Vagina (tissue), 2 donors: ENCODE measurements at regions not wholly inside any gene's neighbourhood (a gene's known extent, or its start where the extent isn't known, plus 50 kb on each side); places are given as distances from the start of the nearest gene placed in this dataset.

Experiments
- DNase-seq, 2 donors: peaks; one replicate each; pipeline ENCODE4 v3.0.0-alpha.2; 2017; ENCODE audit errors: extremely low spot score in 2 of 2
- H3K27ac ChIP-seq: fragments of 200-600 bp; sonication (generic); one replicate; pipeline ENCODE4 v1.5.1; 2019
- H3K27me3 ChIP-seq: fragments of 200-600 bp; sonication (generic); one replicate; pipeline ENCODE4 v1.5.1; 2019
- H3K36me3 ChIP-seq, 2 donors: fragments of 200-600 bp; sonication (generic); one replicate each; pipeline ENCODE4 v1.5.1; 2017 to 2019
- H3K4me1 ChIP-seq: fragments of 200-600 bp; sonication (generic); one replicate; pipeline ENCODE4 v1.5.1; 2019
- H3K4me3 ChIP-seq, 2 donors: fragments of 200-600 bp; sonication (generic); 1 replicate in 1 of 2; 2 replicates in 1 of 2; pipeline ENCODE4 v1.5.1; 2016 to 2019
- H3K9me3 ChIP-seq: fragments of 200-600 bp; sonication (generic); one replicate; pipeline ENCODE4 v1.5.1; 2019
- POLR2A ChIP-seq, 2 donors: fragments of 450-650 bp; IDR thresholded peaks; one replicate each; pipeline ENCODE4 v1.6.1; 2017; ENCODE audit warnings: antibody characterized with exemption in 2 of 2, mild to moderate bottlenecking in 2 of 2, moderate library complexity in 2 of 2
- POLR2AphosphoS5 ChIP-seq, 2 donors: sonication (generic); formaldehyde crosslinking; IDR thresholded peaks; one replicate each; pipeline ENCODE4 v1.9.0; 2017; ENCODE audit warnings: antibody characterized with exemption in 2 of 2, mild to moderate bottlenecking in 2 of 2, low read depth in 1 of 2; ENCODE audit not compliant: insufficient read depth in 1 of 2
- intact Hi-C: fragments of 100-400 bp; cut with DNase I; formaldehyde crosslinking; loops from one replicate; pipeline ENCODE4 v1.15.1; 2023
- TF ChIP-seq, protein P1 (sequence below), 3 experiments: fragments of 450-650 bp in 2 of 3; fragments of 200-600 bp in 1 of 3; sonication (generic) in 1 of 3; IDR thresholded peaks; one replicate each; pipeline ENCODE4 v1.5.1; 2017 to 2019; ENCODE audit warnings: antibody characterized with exemption in 3 of 3, mild to moderate bottlenecking in 2 of 3, moderate library complexity in 2 of 3

- no peaks in the 10 kb centered on the region for H3K36me3 ChIP-seq
- no peak overlapping the region for H3K27ac ChIP-seq
- H3K4me3 ChIP-seq, result no peak overlapping the region
- no peak for DNase-seq
- TF ChIP-seq POLR2A (IDR thresholded peaks at IDR 0.05) (no peak), POLR2AphosphoS5 (IDR thresholded peaks at IDR 0.05; ENCODE audit: insufficient read depth in 1 of 2, low read depth in 1 of 2) (no peak)
- TF ChIP-seq, protein P1, sequence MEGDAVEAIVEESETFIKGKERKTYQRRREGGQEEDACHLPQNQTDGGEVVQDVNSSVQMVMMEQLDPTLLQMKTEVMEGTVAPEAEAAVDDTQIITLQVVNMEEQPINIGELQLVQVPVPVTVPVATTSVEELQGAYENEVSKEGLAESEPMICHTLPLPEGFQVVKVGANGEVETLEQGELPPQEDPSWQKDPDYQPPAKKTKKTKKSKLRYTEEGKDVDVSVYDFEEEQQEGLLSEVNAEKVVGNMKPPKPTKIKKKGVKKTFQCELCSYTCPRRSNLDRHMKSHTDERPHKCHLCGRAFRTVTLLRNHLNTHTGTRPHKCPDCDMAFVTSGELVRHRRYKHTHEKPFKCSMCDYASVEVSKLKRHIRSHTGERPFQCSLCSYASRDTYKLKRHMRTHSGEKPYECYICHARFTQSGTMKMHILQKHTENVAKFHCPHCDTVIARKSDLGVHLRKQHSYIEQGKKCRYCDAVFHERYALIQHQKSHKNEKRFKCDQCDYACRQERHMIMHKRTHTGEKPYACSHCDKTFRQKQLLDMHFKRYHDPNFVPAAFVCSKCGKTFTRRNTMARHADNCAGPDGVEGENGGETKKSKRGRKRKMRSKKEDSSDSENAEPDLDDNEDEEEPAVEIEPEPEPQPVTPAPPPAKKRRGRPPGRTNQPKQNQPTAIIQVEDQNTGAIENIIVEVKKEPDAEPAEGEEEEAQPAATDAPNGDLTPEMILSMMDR (IDR thresholded peaks at IDR 0.05), result no peak
- H3K9me3 ChIP-seq, result no peaks in the 10 kb centered on the region
- H3K4me1 ChIP-seq, result no peaks in the 10 kb centered on the region
- intact Hi-C loops, result no loop called here
- no peaks in the 10 kb centered on the region for H3K27me3 ChIP-seq
Measured at GRCh38 chrX:122087341-122087740, 1039.9 kb downstream of the GLUD2 start.

- no peak overlapping the region for H3K27ac ChIP-seq
- H3K4me1 ChIP-seq, result no peaks in the 10 kb centered on the region
- DNase-seq, result no peak
- TF ChIP-seq, protein P1 (IDR thresholded peaks at IDR 0.05), result no peak
- TF ChIP-seq POLR2A (IDR thresholded peaks at IDR 0.05), result no peak
- H3K9me3 ChIP-seq, result no peaks in the 10 kb centered on the region
- no peaks in the 10 kb centered on the region for H3K27me3 ChIP-seq
- intact Hi-C loops, result no loop called here
- H3K36me3 ChIP-seq, result no peaks in the 10 kb centered on the region
- H3K4me3 ChIP-seq, result no peak overlapping the region
Measured at GRCh38 chrX:122091571-122091970, 1044.2 kb downstream of the GLUD2 start.

DNA sequence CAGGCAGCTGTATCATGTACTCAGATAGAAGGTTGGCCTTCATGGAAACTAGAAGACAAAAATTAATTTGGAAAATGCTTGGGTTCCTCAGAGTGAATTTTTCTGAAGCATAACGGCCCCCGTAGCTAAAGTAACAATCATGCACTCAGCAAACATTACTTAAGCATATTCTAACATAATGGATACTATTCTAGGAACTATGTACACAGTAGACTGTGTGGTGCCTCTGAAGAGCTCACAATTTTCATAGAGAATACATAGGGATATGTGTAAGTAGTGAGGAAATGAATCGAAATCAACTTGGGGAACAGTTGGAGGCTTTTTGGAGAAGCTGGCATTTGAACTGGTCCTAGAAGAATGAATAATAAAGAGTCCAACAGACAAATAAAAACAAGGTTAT is 1045.0 kb downstream of the GLUD2 start:
- Histone ChIP-seq H3K27me3 (no peaks in the 10 kb centered on the region), H3K36me3 (no peaks in the 10 kb centered on the region), H3K4me3 (no peak overlapping the region), H3K27ac (no peak overlapping the region), H3K9me3 (no peaks in the 10 kb centered on the region), H3K4me1 (no peaks in the 10 kb centered on the region)
- DNase-seq, result no peak
- no peak for TF ChIP-seq POLR2A (IDR thresholded peaks at IDR 0.05)
- TF ChIP-seq POLR2AphosphoS5 (IDR thresholded peaks at IDR 0.05; ENCODE audit: insufficient read depth in 1 of 2, low read depth in 1 of 2), result no peak
- TF ChIP-seq, protein P1 (IDR thresholded peaks at IDR 0.05), result no peak
- intact Hi-C loops, result no loop called here

DNA sequence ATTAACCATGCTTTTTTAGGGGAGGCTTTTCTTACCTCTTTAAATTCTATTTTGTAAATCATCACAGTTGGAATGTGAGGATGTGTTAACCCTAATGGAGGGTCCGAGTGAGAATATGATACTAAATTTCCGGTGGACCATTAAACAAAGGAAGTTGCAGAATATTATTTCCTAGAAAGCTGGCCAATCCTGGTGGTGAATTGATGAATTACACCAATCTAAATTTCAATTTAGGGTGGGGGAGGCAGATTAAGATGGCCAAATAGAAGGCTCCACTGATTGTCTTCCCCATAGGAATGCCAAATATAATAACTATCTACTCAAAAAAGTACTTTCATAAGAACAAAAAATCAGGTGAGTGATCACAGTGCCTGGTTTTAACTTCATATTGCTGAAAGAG is 1045.6 kb downstream of the GLUD2 start:
- intact Hi-C loops, result no loop called here
- Histone ChIP-seq H3K27ac (no peak overlapping the region), H3K4me1 (no peaks in the 10 kb centered on the region), H3K36me3 (no peaks in the 10 kb centered on the region), H3K27me3 (no peaks in the 10 kb centered on the region), H3K4me3 (no peak overlapping the region), H3K9me3 (no peaks in the 10 kb centered on the region)
- no peak for TF ChIP-seq POLR2A (IDR thresholded peaks at IDR 0.05)
- TF ChIP-seq POLR2AphosphoS5 (IDR thresholded peaks at IDR 0.05; ENCODE audit: insufficient read depth in 1 of 2, low read depth in 1 of 2), result no peak
- TF ChIP-seq, protein P1 (IDR thresholded peaks at IDR 0.05), result no peak
- DNase-seq, result no peak

- no peak overlapping the region for H3K27ac ChIP-seq
- TF ChIP-seq POLR2A (IDR thresholded peaks at IDR 0.05), result no peak
- TF ChIP-seq, protein P1 (IDR thresholded peaks at IDR 0.05), result no peak
- TF ChIP-seq POLR2AphosphoS5 (IDR thresholded peaks at IDR 0.05; ENCODE audit: insufficient read depth in 1 of 2, low read depth in 1 of 2), result no peak
- H3K4me3 ChIP-seq, result no peak overlapping the region
- no peaks in the 10 kb centered on the region for H3K36me3 ChIP-seq
- no peaks in the 10 kb centered on the region for H3K27me3 ChIP-seq
- DNase-seq, result no peak
- H3K9me3 ChIP-seq, result no peaks in the 10 kb centered on the region
- intact Hi-C loops, result no loop called here
- H3K4me1 ChIP-seq, result no peaks in the 10 kb centered on the region
Measured at GRCh38 chrX:122094611-122095010, 1047.2 kb downstream of the GLUD2 start.
